Brain microvascular endothelial cell (primary cell): ENCODE measurements at regions not wholly inside any gene's neighbourhood (a gene's known extent, or its start where the extent isn't known, plus 50 kb on each side); places are given as distances from the start of the nearest gene placed in this dataset.

ENCODE experiments used
- DNase-seq: peaks from one replicate; pipeline ENCODE4 v3.0.0-alpha.2; 2020
- H3K27ac ChIP-seq: fragments of 250-450 bp; sonication (Bioruptor Pico); 2 replicates; pipeline ENCODE4 v1.5.1; 2020; ENCODE audit warnings: mild to moderate bottlenecking, moderate library complexity
- H3K27me3 ChIP-seq: fragments of 250-450 bp; sonication (Bioruptor Pico); replicated peaks from 2 replicates; pipeline ENCODE4 v1.5.1; 2020; ENCODE audit warnings: mild to moderate bottlenecking
- H3K36me3 ChIP-seq: fragments of 250-450 bp; sonication (Bioruptor Pico); replicated peaks from 2 replicates; pipeline ENCODE4 v1.5.1; 2020; ENCODE audit warnings: mild to moderate bottlenecking
- H3K4me3 ChIP-seq: 2 replicates; pipeline ENCODE4 v1.5.1; 2011; ENCODE audit warnings: low read depth, mild to moderate bottlenecking, control low read depth, low read length, moderate library complexity
- CTCF ChIP-seq: IDR thresholded peaks from 2 replicates; pipeline ENCODE4 v1.5.1; 2011; ENCODE audit warnings: low read depth, mild to moderate bottlenecking, moderate library complexity, low read length, control low read depth, inconsistent platforms; ENCODE audit errors: missing control alignments
- in situ Hi-C: cut with HindIII; loops from 2 replicates; pipeline ENCODE4 v1.10.0; 2017; ENCODE audit warnings: low sequenced_read_pairs, low pct_ligation_motif_present

GRCh38 chr18:78583739-78584458, 395.7 kb upstream of the SALL3 start:
- in situ Hi-C loops: no loop called here
- no peak for TF ChIP-seq CTCF
- no peaks in the 10 kb centered on the region for H3K27me3 ChIP-seq
- H3K4me3 ChIP-seq: no peak overlapping the region
- no peak for DNase-seq
- H3K36me3 ChIP-seq: no peaks in the 10 kb centered on the region
- H3K27ac ChIP-seq: no peak overlapping the region

GRCh38 chr18:78584459-78585022, 395.1 kb upstream of the SALL3 start:
- Histone ChIP-seq H3K27me3 (no peaks in the 10 kb centered on the region), H3K27ac (no peak overlapping the region), H3K4me3 (no peak overlapping the region), H3K36me3 (no peaks in the 10 kb centered on the region)
- in situ Hi-C loops: no loop called here
- TF ChIP-seq CTCF: no peak
- no peak for DNase-seq

- no peak overlapping the region for H3K4me3 ChIP-seq
- no peak for TF ChIP-seq CTCF
- in situ Hi-C loops: no loop called here
- H3K27me3 ChIP-seq: no peaks in the 10 kb centered on the region
- no peaks in the 10 kb centered on the region for H3K36me3 ChIP-seq
- no peak for DNase-seq
- H3K27ac ChIP-seq: no peak overlapping the region
Observed at GRCh38 chr18:78586586-78586985, 393.0 kb upstream of the SALL3 start.

- TF ChIP-seq CTCF: no peak
- Histone ChIP-seq H3K27me3 (no peaks in the 10 kb centered on the region), H3K4me3 (no peak overlapping the region), H3K36me3 (no peaks in the 10 kb centered on the region), H3K27ac (no peak overlapping the region)
- in situ Hi-C loops: no loop called here
- no peak for DNase-seq
Observed at GRCh38 chr18:78587096-78587495, 392.5 kb upstream of the SALL3 start.

- DNase-seq: no peak
- no peak for TF ChIP-seq CTCF
Observed at GRCh38 chr18:78587626-78588600, 391.7 kb upstream of the SALL3 start.

More at GRCh38 chr18:78587626-78588600, 391.7 kb upstream of the SALL3 start:
- Histone ChIP-seq H3K27ac (no peak overlapping the region), H3K27me3 (no peaks in the 10 kb centered on the region), H3K36me3 (no peaks in the 10 kb centered on the region), H3K4me3 (no peak overlapping the region)
- in situ Hi-C loops: no loop called here
